Keratinocyte (primary cell): ENCODE measurements at regions not wholly inside any gene's neighbourhood (a gene's known extent, or its start where the extent isn't known, plus 50 kb on each side); places are given as distances from the start of the nearest gene placed in this dataset.

Experiments
- CTCF ChIP-seq, 3 experiments: IDR thresholded peaks in 1 of 3; conservative IDR thresholded peaks in 1 of 3; optimal IDR thresholded peaks in 1 of 3; 2 replicates in 2 of 3; 3 replicates in 1 of 3; pipeline versions ENCODE3 to v1.5.1; 2011; ENCODE audit warnings: low read length in 3 of 3, mild to moderate bottlenecking in 3 of 3, moderate library complexity in 2 of 3, control low read depth in 1 of 3, inconsistent platforms in 1 of 3; ENCODE audit not compliant: insufficient read depth in 2 of 3; ENCODE audit errors: extremely low read depth in 1 of 3
- EZH2 ChIP-seq: IDR thresholded peaks from one replicate; pipeline ENCODE4 v1.6.1; 2012; ENCODE audit warnings: inconsistent platforms, mild to moderate bottlenecking, low read length, moderate library complexity

- TF ChIP-seq CTCF (optimal IDR thresholded peaks at IDR 0.05 in 1 of 3, IDR thresholded peaks at IDR 0.05 in 1 of 3, conservative IDR thresholded peaks at IDR 0.05 in 1 of 3; ENCODE audit: extremely low read depth in 1 of 3, insufficient read depth in 2 of 3, low read length in 3 of 3) (no peak), EZH2 (no peak)
Observed at GRCh38 chr5:74390822-74391221, 249.7 kb downstream of the ENC1 start.
